PC-9 (cell line): ENCODE measurements at regions not wholly inside any gene's neighbourhood (a gene's known extent, or its start where the extent isn't known, plus 50 kb on each side); places are given as distances from the start of the nearest gene placed in this dataset.

Experiments used
- EZH2 ChIP-seq: fragments of 200-600 bp; sonication (generic); IDR thresholded peaks from 2 replicates; pipeline ENCODE4 v1.8.0; 2017; ENCODE audit warnings: antibody characterized with exemption, low read depth
- TF ChIP-seq, protein P1 (sequence below): fragments of 200-600 bp; sonication (generic); conservative IDR thresholded peaks from 2 replicates; pipeline ENCODE4 v1.6.1; 2017; ENCODE audit warnings: mixed run types, antibody characterized with exemption, mild to moderate bottlenecking, moderate library complexity

DNA sequence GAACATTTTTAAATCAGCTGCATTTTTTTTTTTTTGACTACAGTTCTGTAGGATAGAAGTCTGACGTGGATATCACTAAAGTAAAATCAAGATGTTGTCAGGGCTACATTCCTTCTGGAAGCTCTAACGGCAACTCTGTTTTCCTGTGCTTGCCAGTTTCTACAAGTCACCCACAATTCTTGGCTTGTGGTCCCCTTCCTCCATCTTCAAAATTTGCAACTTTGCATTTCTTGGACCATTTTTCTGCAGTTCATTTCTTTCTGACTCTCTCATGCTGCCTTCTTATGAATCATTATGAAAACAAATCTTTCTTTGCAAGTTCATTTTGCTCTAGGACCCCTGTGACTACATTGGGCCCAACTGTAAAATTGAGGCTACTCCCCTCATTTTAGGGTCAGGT, 367.9 kb downstream of the DSC3 start:
- TF ChIP-seq, protein P1, sequence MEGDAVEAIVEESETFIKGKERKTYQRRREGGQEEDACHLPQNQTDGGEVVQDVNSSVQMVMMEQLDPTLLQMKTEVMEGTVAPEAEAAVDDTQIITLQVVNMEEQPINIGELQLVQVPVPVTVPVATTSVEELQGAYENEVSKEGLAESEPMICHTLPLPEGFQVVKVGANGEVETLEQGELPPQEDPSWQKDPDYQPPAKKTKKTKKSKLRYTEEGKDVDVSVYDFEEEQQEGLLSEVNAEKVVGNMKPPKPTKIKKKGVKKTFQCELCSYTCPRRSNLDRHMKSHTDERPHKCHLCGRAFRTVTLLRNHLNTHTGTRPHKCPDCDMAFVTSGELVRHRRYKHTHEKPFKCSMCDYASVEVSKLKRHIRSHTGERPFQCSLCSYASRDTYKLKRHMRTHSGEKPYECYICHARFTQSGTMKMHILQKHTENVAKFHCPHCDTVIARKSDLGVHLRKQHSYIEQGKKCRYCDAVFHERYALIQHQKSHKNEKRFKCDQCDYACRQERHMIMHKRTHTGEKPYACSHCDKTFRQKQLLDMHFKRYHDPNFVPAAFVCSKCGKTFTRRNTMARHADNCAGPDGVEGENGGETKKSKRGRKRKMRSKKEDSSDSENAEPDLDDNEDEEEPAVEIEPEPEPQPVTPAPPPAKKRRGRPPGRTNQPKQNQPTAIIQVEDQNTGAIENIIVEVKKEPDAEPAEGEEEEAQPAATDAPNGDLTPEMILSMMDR, result no peak
- TF ChIP-seq EZH2, result no peak
